IMR-90 (cell line): ENCODE measurements at regions not wholly inside any gene's neighbourhood (a gene's known extent, or its start where the extent isn't known, plus 50 kb on each side); places are given as distances from the start of the nearest gene placed in this dataset.

Experiments used
- ATAC-seq: fragments of 200-7000 bp; cut with Tn5 transposase; 2 replicates; pipeline ENCODE4 v1.9.1; 2020; ENCODE audit warnings: low read depth, mild to moderate bottlenecking, moderate library complexity
- BruUV-seq: library from RNA; stranded (reverse); fragments of 400-500 nt; replicated peaks from 2 replicates; lab custom pipeline; 2021; lab: Mats Ljungman, UMichigan
- CTCF ChIA-PET: fragments of 300-600 bp; formaldehyde crosslinking; extraction: SDS; loops from one replicate; lab custom pipeline; 2021; ENCODE audit warnings: antibody characterized with exemption; lab: Yijun Ruan, JAX
- POLR2A ChIA-PET: fragments of 300-600 bp; sonication (Branson Sonifier 250); formaldehyde crosslinking; loops from one replicate; lab custom pipeline; 2022; ENCODE audit warnings: antibody characterized with exemption; ENCODE audit not compliant: unreplicated experiment; lab: Charles Lee
- DNase-seq: peaks from one replicate; pipeline ENCODE4 v3.0.0; 2013
- H2AFZ ChIP-seq: replicated peaks from 2 replicates; pipeline ENCODE3; 2013; ENCODE audit warnings: low read length, mild to moderate bottlenecking; ENCODE audit not compliant: poor library complexity
- H2AK5ac ChIP-seq: 2 replicates; pipeline ENCODE4 v1.6.1; 2013; ENCODE audit warnings: low read depth, low read length, inconsistent platforms
- H2AK9ac ChIP-seq: replicated peaks from 2 replicates; pipeline ENCODE3; 2013; ENCODE audit warnings: mild to moderate bottlenecking, low read depth, low read length, moderate library complexity; ENCODE audit not compliant: poor library complexity
- H2BK120ac ChIP-seq: 2 replicates; pipeline ENCODE4 v1.6.1; 2013; ENCODE audit warnings: low read depth, low read length, inconsistent platforms
- H2BK15ac ChIP-seq: 3 replicates; pipeline ENCODE4 v1.6.1; 2013; ENCODE audit warnings: low read depth, low read length, inconsistent platforms
- H2BK20ac ChIP-seq: 2 replicates; pipeline ENCODE4 v1.6.1; 2013; ENCODE audit warnings: low read depth, mild to moderate bottlenecking, inconsistent platforms, low read length, moderate library complexity
- H2BK5ac ChIP-seq: 2 replicates; pipeline ENCODE4 v1.6.1; 2013; ENCODE audit warnings: mild to moderate bottlenecking, low read depth, low read length, inconsistent platforms; ENCODE audit not compliant: poor library complexity, severe bottlenecking
- H3K14ac ChIP-seq: replicated peaks from 2 replicates; pipeline ENCODE4 v1.6.1; 2013; ENCODE audit warnings: low read depth, low read length, inconsistent platforms
- H3K18ac ChIP-seq: 2 replicates; pipeline ENCODE4 v1.6.1; 2013; ENCODE audit warnings: low read depth, low read length, control low read depth
- H3K23ac ChIP-seq: 2 replicates; pipeline ENCODE4 v1.6.1; 2013; ENCODE audit warnings: low read depth, low read length, inconsistent platforms
- H3K27ac ChIP-seq: 2 replicates; pipeline ENCODE4 v1.5.1; 2013; ENCODE audit warnings: mild to moderate bottlenecking, control low read depth, low read length; ENCODE audit not compliant: insufficient read depth
- H3K27me3 ChIP-seq: 2 replicates; pipeline ENCODE4 v1.6.1; 2013; ENCODE audit warnings: low read length; ENCODE audit not compliant: control insufficient read depth, insufficient read depth
- H3K36me3 ChIP-seq: 2 replicates; pipeline ENCODE4 v1.6.1; 2013; ENCODE audit warnings: low read length, mixed read lengths; ENCODE audit not compliant: control insufficient read depth, insufficient read depth
- H3K4ac ChIP-seq: 2 replicates; pipeline ENCODE4 v1.6.1; 2013; ENCODE audit warnings: low read depth, low read length, inconsistent platforms
- H3K4me1 ChIP-seq: 2 replicates; pipeline ENCODE4 v1.6.1; 2013; ENCODE audit warnings: low read length, mixed read lengths; ENCODE audit not compliant: control insufficient read depth, insufficient read depth
- H3K4me2 ChIP-seq: 2 replicates; pipeline ENCODE4 v1.6.1; 2013; ENCODE audit warnings: low read depth, mild to moderate bottlenecking, control low read depth, low read length, moderate library complexity
- H3K4me3 ChIP-seq: 2 replicates; pipeline ENCODE4 v1.5.1; 2013; ENCODE audit warnings: low read depth, mild to moderate bottlenecking, control low read depth, low read length, moderate library complexity; ENCODE audit not compliant: insufficient read depth
- H3K56ac ChIP-seq: 2 replicates; pipeline ENCODE4 v1.6.1; 2013; ENCODE audit warnings: low read length, inconsistent platforms; ENCODE audit not compliant: insufficient read depth; ENCODE audit errors: extremely low read depth
- H3K79me1 ChIP-seq, 2 experiments: 2 replicates each; pipeline ENCODE4 v1.6.1; 2013; ENCODE audit warnings: low read length in 2 of 2, inconsistent platforms in 1 of 2, low read depth in 1 of 2
- H3K9ac ChIP-seq: 2 replicates; pipeline ENCODE4 v1.6.1; 2013; ENCODE audit warnings: low read depth, low read length, control low read depth
- H3K9me1 ChIP-seq: 2 replicates; pipeline ENCODE4 v1.6.1; 2013; ENCODE audit warnings: low read length, inconsistent platforms; ENCODE audit not compliant: insufficient read depth
- H3K9me3 ChIP-seq: 2 replicates; pipeline ENCODE4 v1.6.1; 2013; ENCODE audit warnings: low read length; ENCODE audit not compliant: control insufficient read depth, insufficient read depth
- H4K20me1 ChIP-seq: 2 replicates; pipeline ENCODE4 v1.6.1; 2013; ENCODE audit warnings: low read length, inconsistent platforms; ENCODE audit not compliant: insufficient read depth
- H4K5ac ChIP-seq: 2 replicates; pipeline ENCODE4 v1.6.1; 2013; ENCODE audit warnings: mild to moderate bottlenecking, low read depth, low read length, control low read depth
- H4K8ac ChIP-seq, 2 experiments: 2 replicates each; pipeline ENCODE4 v1.6.1; 2013; ENCODE audit warnings: low read depth in 2 of 2, low read length in 2 of 2, control low read depth in 1 of 2, inconsistent platforms in 1 of 2
- H4K91ac ChIP-seq: 2 replicates; pipeline ENCODE4 v1.6.1; 2013; ENCODE audit warnings: low read depth, low read length, inconsistent platforms; ENCODE audit not compliant: insufficient read depth
- BHLHE40 ChIP-seq: fragments of 150-350 bp; IDR thresholded peaks from 2 replicates; pipeline ENCODE4 v1.6.1; 2016; ENCODE audit warnings: mild to moderate bottlenecking, low read depth, low read length
- CEBPB ChIP-seq: IDR thresholded peaks from 2 replicates; pipeline ENCODE4 v1.6.1; 2012; ENCODE audit warnings: low read depth, low read length, improper control_type of control experiment
- CHD1 ChIP-seq: IDR thresholded peaks from 2 replicates; pipeline ENCODE4 v1.6.1; 2012; ENCODE audit warnings: low read depth, low read length, improper control_type of control experiment
- CTCF ChIP-seq: conservative IDR thresholded peaks from 2 replicates; pipeline ENCODE4 v1.5.1; 2012; ENCODE audit warnings: mild to moderate bottlenecking, low read depth, low read length, improper control_type of control experiment
- ELK1 ChIP-seq: fragments of 150-350 bp; IDR thresholded peaks from 2 replicates; pipeline ENCODE4 v1.6.1; 2016; ENCODE audit warnings: low read depth, mild to moderate bottlenecking, low read length, moderate library complexity, borderline replicate concordance
- FOS ChIP-seq: fragments of 150-350 bp; IDR thresholded peaks from 2 replicates; pipeline ENCODE4 v1.6.1; 2016; ENCODE audit warnings: low read depth, low read length
- MAFK ChIP-seq: IDR thresholded peaks from 2 replicates; pipeline ENCODE4 v1.6.1; 2012; ENCODE audit warnings: low read depth, low read length, improper control_type of control experiment
- MAZ ChIP-seq: IDR thresholded peaks from 2 replicates; pipeline ENCODE4 v1.6.1; 2012; ENCODE audit warnings: low read depth, mild to moderate bottlenecking, low read length, improper control_type of control experiment, moderate library complexity, borderline replicate concordance
- MXI1 ChIP-seq: IDR thresholded peaks from 2 replicates; pipeline ENCODE4 v1.6.1; 2012; ENCODE audit warnings: low read depth, mild to moderate bottlenecking, low read length, moderate library complexity, borderline replicate concordance
- NFE2L2 ChIP-seq: fragments of 150-350 bp; IDR thresholded peaks from 2 replicates; pipeline ENCODE4 v1.6.1; 2016; ENCODE audit warnings: low read depth, mild to moderate bottlenecking, low read length
- POLR2A ChIP-seq: IDR thresholded peaks from 2 replicates; pipeline ENCODE4 v1.6.1; 2012; ENCODE audit warnings: mild to moderate bottlenecking, low read depth, low read length
- RAD21 ChIP-seq: IDR thresholded peaks from 2 replicates; pipeline ENCODE4 v1.6.1; 2012; ENCODE audit warnings: low read length, improper control_type of control experiment
- RCOR1 ChIP-seq: IDR thresholded peaks from 2 replicates; pipeline ENCODE4 v1.6.1; 2012; ENCODE audit warnings: mild to moderate bottlenecking, low read length, improper control_type of control experiment; ENCODE audit not compliant: insufficient replicate concordance
- RFX5 ChIP-seq: IDR thresholded peaks from 2 replicates; pipeline ENCODE4 v1.8.0; 2012; ENCODE audit warnings: low read depth, mild to moderate bottlenecking, low read length, moderate library complexity
- SMC3 ChIP-seq: fragments of 150-350 bp; IDR thresholded peaks from 2 replicates; pipeline ENCODE4 v1.6.1; 2016; ENCODE audit warnings: low read depth, mild to moderate bottlenecking, antibody characterized with exemption, low read length, moderate library complexity
- USF2 ChIP-seq: fragments of 150-350 bp; IDR thresholded peaks from 2 replicates; pipeline ENCODE4 v1.6.1; 2017; ENCODE audit warnings: mild to moderate bottlenecking, antibody characterized with exemption, low read length, low read depth
- WGBS, 2 experiments: methylation state at CpG; one replicate each; pipeline versions ENCODE4 v1.1.5 to v1.1.7; 2013; ENCODE audit warnings: missing lambda C conversion rate in 2 of 2; ENCODE audit not compliant: insufficient read length in 1 of 2; ENCODE audit errors: extremely low coverage in 2 of 2; 5-methylcytosine and 5-hydroxymethylcytosine counted together
- dilution Hi-C: fragments of 300-500 bp; cut with HindIII; formaldehyde crosslinking; loops from one replicate; pipeline ENCODE4 v1.14.3; 2018; ENCODE audit warnings: low sequenced_read_pairs; ENCODE audit not compliant: unreplicated experiment
- in situ Hi-C: fragments of 300-500 bp; cut with MboI; formaldehyde crosslinking; loops from 3 replicates; pipeline ENCODE4 v1.14.3; 2019; ENCODE audit warnings: low sequenced_read_pairs, inconsistent platforms, mixed read lengths
- intact Hi-C: fragments of 100-400 bp; cut with micrococcal nuclease; formaldehyde crosslinking; loops from 2 replicates; pipeline ENCODE4 v1.10.0; 2022

- H2BK15ac ChIP-seq, result no peak overlapping the region
- H3K9me1 ChIP-seq, result no peaks in the 10 kb centered on the region
- H3K9me3 ChIP-seq, result peaks cover 3% of the 10 kb centered on the region
- no peak overlapping the region for H4K91ac ChIP-seq
- H3K9ac ChIP-seq, result no peak overlapping the region
- no peaks in the 10 kb centered on the region for H3K79me1 ChIP-seq
- no peak for ATAC-seq
- intact Hi-C loops, result no loop called here
- no peak overlapping the region for H3K18ac ChIP-seq
- DNase-seq, result no peak
- H3K56ac ChIP-seq, result no peak overlapping the region
- in situ Hi-C loops, result no loop called here
- no peak overlapping the region for H3K27ac ChIP-seq
- no peak overlapping the region for H3K4me2 ChIP-seq
- no peak overlapping the region for H2AFZ ChIP-seq
- no TSS peak for BruUV-seq
- ChIA-PET POLR2A (no interaction called here), CTCF (no interaction called here)
- 0% methylated on average over 3 of the region's 3 CpGs; no CpG with 5 or more reads in 1 of the 2 experiments for WGBS, 2 experiments
- no peak overlapping the region for H3K23ac ChIP-seq
- no peaks in the 10 kb centered on the region for H4K20me1 ChIP-seq
- H3K4ac ChIP-seq, result no peak overlapping the region
- H2BK20ac ChIP-seq, result no peak overlapping the region
- dilution Hi-C loops, result no loop called here
- H3K36me3 ChIP-seq, result no peaks in the 10 kb centered on the region
- H2AK5ac ChIP-seq, result no peak overlapping the region
- H3K4me3 ChIP-seq, result no peak overlapping the region
- H3K4me1 ChIP-seq, result no peaks in the 10 kb centered on the region
- H2BK120ac ChIP-seq, result no peak overlapping the region
- no peak overlapping the region for H2BK5ac ChIP-seq
- no peak overlapping the region for H4K5ac ChIP-seq
- no peak overlapping the region for H4K8ac ChIP-seq
- no peak overlapping the region for H2AK9ac ChIP-seq
- TF ChIP-seq MAFK (no peak), RFX5 (no peak), MAZ (no peak), RAD21 (no peak), MXI1 (no peak), BHLHE40 (no peak), FOS (no peak), ELK1 (no peak), CEBPB (no peak), RCOR1 (no peak), CTCF (no peak), POLR2A (no peak), CHD1 (no peak), SMC3 (no peak), USF2 (no peak), NFE2L2 (no peak)
- H3K27me3 ChIP-seq, result no peaks in the 10 kb centered on the region
- no peak overlapping the region for H3K14ac ChIP-seq
These were observed 221.2 kb downstream of the FNDC1 start for GRCh38 chr6:159390381-159390780.
